PC-9 (cell line): ENCODE measurements at regions not wholly inside any gene's neighbourhood (a gene's known extent, or its start where the extent isn't known, plus 50 kb on each side); places are given as distances from the start of the nearest gene placed in this dataset.

Source experiments
- BruUV-seq: library from RNA; stranded (reverse); fragments of 400-500 nt; replicated peaks from 2 replicates; lab custom pipeline; 2021; lab: Mats Ljungman, UMichigan
- CTCF ChIA-PET: fragments of 300-600 bp; sonication (Branson Sonifier 250); formaldehyde crosslinking; loops from one replicate; lab custom pipeline; 2022; ENCODE audit warnings: antibody characterized with exemption; lab: Charles Lee
- POLR2A ChIA-PET: fragments of 300-600 bp; sonication (Branson Sonifier 250); formaldehyde crosslinking; loops from one replicate; lab custom pipeline; 2022; ENCODE audit warnings: antibody characterized with exemption; ENCODE audit not compliant: unreplicated experiment; lab: Charles Lee
- DNase-seq, 2 experiments: peaks; one replicate each; pipeline versions ENCODE4 v3.0.0 to v3.0.0-alpha.2; 2015 to 2022; ENCODE audit warnings: mixed read lengths in 1 of 2
- H2AFZ ChIP-seq: fragments of 200-600 bp; sonication (generic); 2 replicates; pipeline ENCODE4 v1.8.1; 2017; ENCODE audit warnings: antibody characterized with exemption
- H3F3A ChIP-seq: fragments of 200-600 bp; sonication (generic); 2 replicates; pipeline ENCODE4 v1.8.1; 2017; ENCODE audit warnings: antibody characterized with exemption, mild to moderate bottlenecking, low read depth; ENCODE audit not compliant: insufficient read depth
- H3K27ac ChIP-seq: fragments of 200-600 bp; sonication (generic); 2 replicates; pipeline ENCODE4 v1.6.1; 2016; ENCODE audit warnings: mixed run types
- H3K27me3 ChIP-seq: fragments of 200-600 bp; sonication (generic); 2 replicates; pipeline ENCODE4 v1.6.1; 2016; ENCODE audit warnings: low read depth, mixed run types; ENCODE audit not compliant: insufficient read depth
- H3K36me3 ChIP-seq: fragments of 200-600 bp; sonication (generic); 2 replicates; pipeline ENCODE4 v1.6.1; 2016; ENCODE audit warnings: low read depth, mixed run types
- H3K4me1 ChIP-seq: fragments of 200-600 bp; sonication (generic); replicated peaks from 2 replicates; pipeline ENCODE4 v1.6.1; 2016; ENCODE audit warnings: mixed run types; ENCODE audit not compliant: insufficient read depth
- H3K4me2 ChIP-seq: fragments of 200-600 bp; sonication (generic); 2 replicates; pipeline ENCODE4 v1.6.1; 2017; ENCODE audit warnings: mixed run types
- H3K4me3 ChIP-seq: fragments of 200-600 bp; sonication (generic); 2 replicates; pipeline ENCODE4 v1.6.1; 2016; ENCODE audit warnings: mixed run types
- H3K79me2 ChIP-seq: fragments of 200-600 bp; sonication (generic); 2 replicates; pipeline ENCODE4 v1.6.1; 2017; ENCODE audit warnings: low read depth, mixed run types
- H3K9me2 ChIP-seq: fragments of 200-600 bp; sonication (generic); 2 replicates; pipeline ENCODE4 v1.8.1; 2017; ENCODE audit warnings: mild to moderate bottlenecking; ENCODE audit not compliant: insufficient read depth
- H3K9me3 ChIP-seq: fragments of 200-600 bp; sonication (generic); 2 replicates; pipeline ENCODE4 v1.8.1; 2016; ENCODE audit warnings: low read depth; ENCODE audit not compliant: insufficient read depth
- H4K20me1 ChIP-seq: fragments of 200-600 bp; sonication (generic); 2 replicates; pipeline ENCODE4 v1.8.1; 2017; ENCODE audit not compliant: insufficient read depth
- EZH2 ChIP-seq: fragments of 200-600 bp; sonication (generic); IDR thresholded peaks from 2 replicates; pipeline ENCODE4 v1.8.0; 2017; ENCODE audit warnings: antibody characterized with exemption, low read depth
- intact Hi-C: fragments of 100-400 bp; cut with micrococcal nuclease; formaldehyde crosslinking; loops from one replicate; pipeline ENCODE4 v1.10.0; 2022; ENCODE audit not compliant: unreplicated experiment
- TF ChIP-seq, protein P1 (sequence below): fragments of 200-600 bp; sonication (generic); conservative IDR thresholded peaks from 2 replicates; pipeline ENCODE4 v1.6.1; 2017; ENCODE audit warnings: mixed run types, antibody characterized with exemption, mild to moderate bottlenecking, moderate library complexity

DNA sequence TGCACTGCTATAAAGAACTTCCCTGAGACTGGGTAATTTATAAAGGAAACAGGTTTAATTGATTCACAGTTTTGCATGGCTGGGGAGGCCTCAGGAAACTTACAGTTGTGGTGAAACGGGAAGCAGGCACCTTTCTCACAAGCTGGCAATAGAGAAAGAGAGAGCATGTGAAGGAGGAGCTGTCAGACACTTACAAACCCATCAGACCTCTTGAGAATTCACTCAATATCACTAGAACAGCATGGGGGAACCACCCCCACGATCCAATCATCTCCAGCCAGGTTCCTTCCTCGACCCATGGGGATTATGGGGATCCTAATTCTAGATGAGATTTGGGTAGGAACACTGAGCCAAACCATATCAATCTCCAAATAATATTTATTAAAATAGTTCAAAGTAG lies 729.2 kb upstream of the DDX18 start:
- no TSS peak for BruUV-seq
- no peaks in the 10 kb centered on the region for H4K20me1 ChIP-seq
- no peaks in the 10 kb centered on the region for H3K4me1 ChIP-seq
- ChIA-PET POLR2A (no interaction called here), CTCF (no interaction called here)
- H3K36me3 ChIP-seq = no peaks in the 10 kb centered on the region
- no peak overlapping the region for H3K4me3 ChIP-seq
- H3K27me3 ChIP-seq = no peaks in the 10 kb centered on the region
- H3K4me2 ChIP-seq = no peak overlapping the region
- DNase-seq = no peak
- H3F3A ChIP-seq = no peaks in the 10 kb centered on the region
- H3K79me2 ChIP-seq = no peaks in the 10 kb centered on the region
- H2AFZ ChIP-seq = no peak overlapping the region
- no peaks in the 10 kb centered on the region for H3K9me2 ChIP-seq
- TF ChIP-seq EZH2 = no peak
- TF ChIP-seq, protein P1, sequence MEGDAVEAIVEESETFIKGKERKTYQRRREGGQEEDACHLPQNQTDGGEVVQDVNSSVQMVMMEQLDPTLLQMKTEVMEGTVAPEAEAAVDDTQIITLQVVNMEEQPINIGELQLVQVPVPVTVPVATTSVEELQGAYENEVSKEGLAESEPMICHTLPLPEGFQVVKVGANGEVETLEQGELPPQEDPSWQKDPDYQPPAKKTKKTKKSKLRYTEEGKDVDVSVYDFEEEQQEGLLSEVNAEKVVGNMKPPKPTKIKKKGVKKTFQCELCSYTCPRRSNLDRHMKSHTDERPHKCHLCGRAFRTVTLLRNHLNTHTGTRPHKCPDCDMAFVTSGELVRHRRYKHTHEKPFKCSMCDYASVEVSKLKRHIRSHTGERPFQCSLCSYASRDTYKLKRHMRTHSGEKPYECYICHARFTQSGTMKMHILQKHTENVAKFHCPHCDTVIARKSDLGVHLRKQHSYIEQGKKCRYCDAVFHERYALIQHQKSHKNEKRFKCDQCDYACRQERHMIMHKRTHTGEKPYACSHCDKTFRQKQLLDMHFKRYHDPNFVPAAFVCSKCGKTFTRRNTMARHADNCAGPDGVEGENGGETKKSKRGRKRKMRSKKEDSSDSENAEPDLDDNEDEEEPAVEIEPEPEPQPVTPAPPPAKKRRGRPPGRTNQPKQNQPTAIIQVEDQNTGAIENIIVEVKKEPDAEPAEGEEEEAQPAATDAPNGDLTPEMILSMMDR = no peak
- H3K27ac ChIP-seq = no peak overlapping the region
- intact Hi-C loops = no loop called here
- H3K9me3 ChIP-seq = no peaks in the 10 kb centered on the region

DNA sequence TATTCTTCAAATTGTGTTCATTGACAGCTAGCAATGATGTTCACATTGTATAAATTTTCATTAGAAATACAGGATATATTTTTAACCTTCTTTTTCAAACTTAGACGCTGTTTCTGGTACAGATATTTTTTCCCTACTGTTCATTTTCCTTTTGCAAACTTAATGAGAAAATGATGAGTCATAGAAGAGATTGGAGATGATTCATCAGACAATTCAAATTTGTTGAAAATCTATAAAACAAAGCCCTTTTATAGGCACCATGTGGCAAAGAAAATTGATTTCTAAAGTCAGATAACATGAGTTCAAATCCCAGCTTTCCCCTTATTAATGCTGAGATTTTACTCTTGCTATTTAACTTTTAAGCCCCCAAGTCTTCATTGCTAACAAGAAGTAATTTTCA lies 728.8 kb upstream of the DDX18 start:
- Histone ChIP-seq H4K20me1 (no peaks in the 10 kb centered on the region), H3K36me3 (no peaks in the 10 kb centered on the region), H3K4me1 (no peaks in the 10 kb centered on the region), H3K79me2 (no peaks in the 10 kb centered on the region), H3K9me2 (no peaks in the 10 kb centered on the region), H3K27me3 (no peaks in the 10 kb centered on the region), H3K9me3 (no peaks in the 10 kb centered on the region), H3K4me3 (no peak overlapping the region), H3F3A (no peaks in the 10 kb centered on the region), H3K27ac (no peak overlapping the region), H3K4me2 (no peak overlapping the region), H2AFZ (no peak overlapping the region)
- intact Hi-C loops = no loop called here
- ChIA-PET POLR2A (no interaction called here), CTCF (no interaction called here)
- DNase-seq = no peak
- no TSS peak for BruUV-seq
- no peak for TF ChIP-seq EZH2
- TF ChIP-seq, protein P1 = no peak

DNA sequence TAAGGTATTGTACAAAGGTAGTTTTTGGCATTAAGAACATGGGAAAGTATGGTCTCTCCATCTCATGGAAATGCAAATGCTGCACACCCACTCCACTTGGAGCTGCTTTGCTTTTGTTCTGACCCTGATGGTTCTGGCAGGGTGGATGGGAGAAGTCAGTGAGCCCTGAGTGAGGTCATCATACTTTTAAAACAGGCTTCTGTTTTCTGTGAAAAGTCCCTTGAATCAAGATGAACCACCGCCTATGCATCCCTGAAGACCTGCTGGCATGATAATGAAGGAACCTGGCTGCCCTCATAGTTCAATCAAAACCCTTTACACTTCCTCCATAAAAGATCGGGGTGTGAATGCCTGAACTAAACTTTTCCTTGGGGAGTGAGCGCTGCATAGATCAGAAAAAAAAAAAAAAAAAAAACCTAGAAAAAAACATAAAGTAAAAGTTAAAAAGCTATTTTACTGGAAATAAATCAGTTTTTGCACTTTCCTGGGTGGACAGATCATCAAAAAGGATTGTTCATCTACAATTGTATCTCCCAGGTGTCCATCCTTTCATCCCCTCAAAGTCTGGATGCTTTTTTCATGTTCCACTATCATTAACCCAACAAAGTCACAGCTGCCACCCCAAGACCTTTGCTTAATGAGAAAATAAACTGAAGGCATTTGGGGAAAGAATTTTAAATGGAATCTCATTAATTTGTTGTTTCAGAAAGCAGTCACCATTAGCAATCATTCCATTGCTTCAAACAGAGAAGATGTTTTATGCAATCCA lies 728.1 kb upstream of the DDX18 start:
- DNase-seq = no peak
- H3K9me3 ChIP-seq = no peaks in the 10 kb centered on the region
- CTCF ChIA-PET = no interaction called here
- no peaks in the 10 kb centered on the region for H3K79me2 ChIP-seq
- H2AFZ ChIP-seq = no peak overlapping the region
- no peak overlapping the region for H3K4me2 ChIP-seq
- no peaks in the 10 kb centered on the region for H3K9me2 ChIP-seq
- no peaks in the 10 kb centered on the region for H3K36me3 ChIP-seq
- H3K4me3 ChIP-seq = no peak overlapping the region
- H4K20me1 ChIP-seq = no peaks in the 10 kb centered on the region
- POLR2A ChIA-PET = no interaction called here
- BruUV-seq = no TSS peak
- H3K27me3 ChIP-seq = no peaks in the 10 kb centered on the region
- intact Hi-C loops = no loop called here
- no peaks in the 10 kb centered on the region for H3K4me1 ChIP-seq
- TF ChIP-seq, protein P1 = no peak
- no peak for TF ChIP-seq EZH2
- H3K27ac ChIP-seq = no peak overlapping the region
- H3F3A ChIP-seq = no peaks in the 10 kb centered on the region
